DMS53 treated with DMSO at 0.1 percent for 48 hours (cell line): ENCODE measurements at regions not wholly inside any gene's neighbourhood (a gene's known extent, or its start where the extent isn't known, plus 50 kb on each side); places are given as distances from the start of the nearest gene placed in this dataset.
A peak's percentile ranks its signal among the peaks of the same experiment; 100 is the strongest.

ENCODE experiments used
- DNase-seq: peaks from one replicate; lab custom pipeline; 2025; ENCODE audit not compliant: unreplicated experiment; lab: John Stamatoyannopoulos, UW

DNA sequence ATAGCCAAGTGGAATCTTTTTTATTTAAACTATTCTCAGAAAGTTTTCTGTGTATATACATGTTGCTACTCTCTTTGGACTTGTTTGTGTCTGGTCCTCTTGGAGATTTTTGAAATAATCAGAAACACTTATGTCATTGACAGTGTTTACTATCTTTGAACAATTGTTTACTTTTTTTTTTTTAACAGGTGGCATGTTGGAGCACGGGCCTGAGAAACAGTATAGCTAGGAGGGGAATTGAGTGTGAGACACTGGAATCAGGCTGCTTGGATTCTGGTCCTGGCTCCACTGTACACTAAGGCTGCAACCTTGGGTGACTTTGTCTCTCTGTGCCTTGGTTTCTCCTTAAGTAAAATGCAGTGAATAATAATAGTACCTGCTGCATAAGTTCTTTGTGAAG is 279.6 kb downstream of the PRL start:
- peak; percentile 35 for DNase-seq

DNA sequence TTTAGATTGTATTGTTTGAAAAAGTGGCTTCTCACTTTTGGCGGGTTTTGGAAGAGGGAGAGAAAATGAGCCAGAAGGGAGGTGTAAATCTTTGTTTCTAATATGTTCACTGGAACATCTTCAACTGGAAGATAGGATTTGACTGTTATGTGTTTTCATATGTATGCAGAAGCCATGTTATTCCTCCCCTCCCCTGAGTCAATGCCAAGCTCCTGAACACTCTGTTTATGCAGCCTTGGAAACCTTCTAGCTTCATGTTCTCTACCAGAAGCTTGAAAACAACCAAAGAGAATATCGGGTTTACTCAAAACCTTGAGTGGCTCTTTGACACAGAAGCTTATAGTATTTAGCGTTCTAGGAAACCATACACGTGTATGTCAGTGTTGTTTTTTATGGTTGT is 279.1 kb downstream of the PRL start:
- DNase-seq, result no peak

DNA sequence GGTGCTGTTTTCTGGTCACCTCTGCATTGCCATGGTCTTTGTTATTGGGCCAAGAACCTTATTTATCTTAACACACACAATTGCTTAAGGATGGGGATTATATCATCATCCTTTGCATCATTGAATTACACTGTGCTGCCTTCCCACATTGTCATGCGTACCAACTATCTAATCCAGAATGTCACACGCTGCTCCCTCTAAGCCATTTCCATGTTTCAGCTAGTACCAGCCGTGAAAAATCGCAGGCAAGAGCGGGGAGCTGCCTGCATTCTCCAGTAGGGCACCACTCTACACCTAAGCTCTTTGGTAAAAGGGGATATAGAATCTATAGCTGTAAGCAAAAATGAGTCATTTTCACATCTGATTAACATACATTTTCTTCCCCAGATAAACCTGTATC is 277.0 kb downstream of the PRL start:
- no peak for DNase-seq

DNA sequence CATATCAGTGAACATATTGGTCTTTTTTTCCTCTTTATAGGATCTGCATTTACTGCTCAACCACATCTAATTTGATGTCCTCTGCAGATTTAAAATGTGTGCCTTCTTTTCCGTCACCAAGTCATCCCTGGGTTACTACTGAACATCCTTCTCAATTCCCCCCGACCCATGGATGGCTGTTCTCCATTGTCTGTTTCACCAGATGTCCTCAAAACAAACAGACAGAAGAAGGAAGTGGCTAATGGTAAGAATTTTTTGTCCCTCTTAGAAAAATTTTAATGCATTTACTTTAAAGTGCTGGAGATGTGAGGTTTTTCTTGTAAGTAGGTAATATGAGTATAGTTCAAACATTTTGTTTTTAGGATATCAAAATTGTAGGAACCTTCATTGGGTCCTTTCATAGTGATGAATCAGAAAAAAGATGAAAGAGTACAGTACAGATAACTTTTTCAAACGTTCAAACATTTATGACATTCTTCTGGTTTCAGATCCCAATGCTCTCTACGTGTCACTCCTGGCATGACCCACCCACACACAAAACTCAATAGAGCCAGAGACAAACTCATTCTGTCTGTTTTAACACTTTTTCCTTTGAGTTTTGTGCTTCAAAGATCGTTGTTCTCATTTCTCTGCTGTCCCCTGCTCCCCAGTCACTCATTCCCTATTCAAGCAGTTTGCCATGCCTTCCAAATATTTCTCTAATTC is 276.4 kb downstream of the PRL start:
- DNase-seq, result no peak

DNA sequence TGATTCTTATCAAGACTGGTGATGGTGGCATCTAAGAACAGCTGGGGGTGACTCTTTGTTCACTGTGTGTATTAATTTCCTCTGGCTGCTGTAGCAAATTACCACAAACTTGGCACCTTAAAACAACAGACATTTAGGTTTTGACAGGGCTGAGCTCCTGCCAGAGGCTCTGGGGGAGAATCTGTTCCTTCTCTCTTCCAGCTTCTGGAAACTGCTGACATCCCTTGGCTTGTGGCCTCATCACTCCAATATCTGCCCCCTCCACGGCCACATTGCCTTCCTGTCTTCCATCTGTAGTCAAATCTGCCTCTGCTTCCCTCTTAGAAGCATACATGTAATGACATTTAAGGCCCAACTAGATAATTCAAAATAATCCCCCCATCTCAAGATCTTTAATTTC is 274.9 kb downstream of the PRL start:
- no peak for DNase-seq

DNA sequence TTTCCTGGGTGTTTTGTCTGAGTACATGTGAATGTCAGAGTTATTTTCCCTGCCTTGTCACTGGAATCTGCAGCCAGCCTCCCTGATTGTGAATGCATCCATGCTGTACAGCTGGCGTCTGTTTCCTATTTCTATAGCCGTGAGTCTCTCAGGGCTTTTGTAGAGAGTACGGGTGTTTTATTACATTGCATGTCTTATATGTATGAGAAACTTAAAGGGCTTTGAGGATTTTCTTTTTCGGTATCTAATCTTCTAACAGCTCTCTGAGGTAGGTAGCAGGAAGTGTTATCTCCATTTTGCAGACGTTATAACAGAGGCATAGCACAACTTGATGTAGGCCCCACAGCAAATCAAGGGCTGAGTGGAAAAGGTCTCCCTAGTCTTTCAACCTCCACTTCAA is 272.9 kb downstream of the PRL start:
- no peak for DNase-seq

DNA sequence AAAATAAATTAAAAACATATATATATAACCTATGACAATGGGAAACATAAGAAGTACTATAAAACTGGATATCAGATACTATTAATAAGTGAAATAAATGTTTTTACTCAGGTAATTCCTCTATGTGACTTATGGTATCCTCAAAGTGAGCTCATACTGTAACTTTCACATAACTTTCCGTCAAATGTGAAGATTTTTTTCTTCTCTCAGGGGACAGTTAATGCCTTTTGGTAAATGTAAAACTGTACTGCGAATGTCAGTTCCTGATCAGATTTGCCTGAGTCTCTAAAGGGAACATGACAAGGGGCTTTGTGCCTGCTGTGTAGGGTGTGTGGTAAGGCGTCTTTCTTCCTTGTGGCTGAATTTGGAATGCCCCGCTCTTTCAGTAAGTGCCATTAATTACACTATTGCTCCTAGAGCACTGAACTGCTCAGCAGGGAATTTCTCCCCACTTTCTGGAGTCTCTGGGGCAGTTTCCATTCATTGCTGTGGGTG is 271.8 kb downstream of the PRL start:
- no peak for DNase-seq

DNA sequence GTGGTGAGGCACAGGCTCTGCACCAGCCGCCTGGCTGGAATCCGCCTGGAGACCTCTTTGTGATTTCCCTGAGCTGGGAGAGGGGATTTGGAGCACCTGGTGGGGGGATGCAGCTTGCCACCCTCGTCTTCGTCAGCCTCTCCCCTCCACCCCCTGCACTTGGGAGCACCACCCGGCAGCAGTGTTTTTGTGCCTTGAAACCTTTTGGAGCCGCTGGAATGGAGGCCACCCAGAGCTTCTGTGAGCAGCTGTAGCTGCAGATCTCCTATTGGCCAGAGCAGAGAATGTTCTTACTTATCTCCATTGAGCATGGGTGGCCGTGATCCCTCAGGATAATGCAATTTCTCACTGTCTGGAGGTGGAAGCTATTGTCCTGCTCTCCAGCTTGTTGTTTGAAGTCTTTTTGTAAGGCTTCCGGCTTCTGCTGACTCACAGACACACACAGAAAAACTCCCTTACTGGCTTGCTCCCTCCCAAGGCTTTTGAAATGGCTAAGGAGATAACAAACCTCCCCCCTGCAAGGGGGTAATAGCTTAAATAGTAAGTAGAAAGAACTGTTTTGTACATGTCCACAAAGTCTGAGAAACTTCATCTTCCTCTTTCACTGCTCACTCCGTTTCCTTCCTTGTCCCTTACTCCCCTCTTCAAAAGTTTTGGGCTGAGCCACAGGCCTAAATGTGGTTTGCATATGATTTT is 271.2 kb downstream of the PRL start:
- no peak for DNase-seq

DNA sequence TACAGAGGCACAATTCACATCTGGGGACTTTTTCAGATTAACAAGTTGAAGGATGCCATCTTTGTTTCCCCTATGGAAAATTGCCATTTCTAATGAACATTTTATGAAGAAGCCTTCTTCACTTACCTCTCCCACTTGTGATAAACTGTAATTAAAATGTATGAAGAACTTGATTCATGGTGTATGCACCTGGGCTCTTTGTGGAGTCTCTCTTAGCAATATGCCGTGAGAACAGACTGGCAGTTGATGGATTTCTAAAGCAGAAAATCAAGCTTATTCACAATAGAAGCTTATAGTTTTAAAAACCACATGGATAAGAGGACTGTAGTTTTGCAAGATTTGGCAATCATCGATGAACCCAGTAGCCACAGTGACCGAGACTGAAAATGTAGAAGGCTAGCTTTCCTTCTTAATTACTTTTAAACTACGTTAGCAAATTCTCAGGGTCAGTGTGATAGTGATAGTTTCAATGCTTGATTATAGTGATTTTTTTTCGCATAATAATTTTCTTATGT is 270.6 kb downstream of the PRL start:
- no peak for DNase-seq

DNA sequence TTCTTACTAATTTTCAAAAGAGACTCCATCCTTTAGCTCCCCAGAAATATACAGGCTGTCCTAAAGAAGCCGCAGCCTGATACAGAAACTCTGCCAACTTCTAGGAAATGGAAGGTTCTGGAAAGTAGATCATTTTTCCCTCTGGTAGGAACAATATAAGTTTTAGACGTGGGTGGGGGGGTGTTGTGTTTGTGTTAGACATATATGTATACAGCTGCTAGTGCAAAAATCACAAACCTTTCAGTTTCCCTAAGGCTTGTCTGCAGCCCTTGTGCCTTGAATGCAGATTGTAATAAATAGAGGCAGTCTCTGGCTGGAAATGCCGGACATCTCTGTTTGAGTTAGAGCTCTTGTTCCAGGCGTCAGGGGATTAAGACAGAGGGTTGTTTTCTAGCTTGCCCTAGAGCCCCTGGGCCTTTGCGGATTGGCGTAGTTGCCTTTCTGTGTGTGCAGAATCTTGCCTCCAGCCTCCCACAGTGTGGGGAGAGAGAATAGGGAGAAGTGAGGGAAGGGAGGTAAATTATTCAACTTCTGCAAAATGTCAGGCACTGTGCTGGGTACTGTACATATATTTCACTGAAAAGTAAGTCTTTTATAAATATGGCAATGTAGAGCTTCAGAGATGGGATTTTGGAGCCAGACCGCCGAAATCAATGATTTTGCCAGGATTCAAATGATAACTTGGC is 269.7 kb downstream of the PRL start:
- no peak for DNase-seq

DNA sequence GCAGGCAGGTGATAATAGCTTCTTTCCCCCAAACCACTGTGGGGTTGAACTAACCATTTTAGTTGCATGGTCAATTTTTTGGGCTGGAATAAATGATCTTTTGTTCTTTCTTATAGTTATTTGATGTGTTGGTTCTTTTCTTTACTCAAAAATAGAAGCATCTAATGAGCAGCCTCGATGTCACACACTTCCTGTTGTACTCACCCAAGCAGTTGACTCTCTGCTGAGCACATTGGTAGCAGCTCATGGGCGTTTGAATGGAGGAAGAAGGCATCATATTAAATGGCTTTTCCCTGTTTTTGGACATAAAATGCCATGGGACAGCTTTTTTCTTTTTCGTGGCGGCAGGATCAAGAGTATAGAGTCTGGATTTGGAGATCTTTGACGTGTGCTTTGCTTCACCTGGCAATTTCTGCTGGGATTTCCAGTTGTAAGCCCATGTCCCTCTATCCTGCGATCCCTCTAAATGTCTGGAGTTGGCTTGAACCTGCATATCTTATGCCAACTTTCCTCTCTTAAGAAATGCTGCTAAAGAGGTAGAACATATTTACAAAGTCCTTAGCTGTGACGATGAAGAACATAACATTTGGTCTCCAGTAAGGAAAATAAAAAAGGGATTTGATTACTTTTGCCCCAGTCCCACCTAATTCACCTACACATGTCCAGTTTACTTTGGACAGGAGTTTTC is 268.3 kb downstream of the PRL start:
- DNase-seq, result no peak

DNA sequence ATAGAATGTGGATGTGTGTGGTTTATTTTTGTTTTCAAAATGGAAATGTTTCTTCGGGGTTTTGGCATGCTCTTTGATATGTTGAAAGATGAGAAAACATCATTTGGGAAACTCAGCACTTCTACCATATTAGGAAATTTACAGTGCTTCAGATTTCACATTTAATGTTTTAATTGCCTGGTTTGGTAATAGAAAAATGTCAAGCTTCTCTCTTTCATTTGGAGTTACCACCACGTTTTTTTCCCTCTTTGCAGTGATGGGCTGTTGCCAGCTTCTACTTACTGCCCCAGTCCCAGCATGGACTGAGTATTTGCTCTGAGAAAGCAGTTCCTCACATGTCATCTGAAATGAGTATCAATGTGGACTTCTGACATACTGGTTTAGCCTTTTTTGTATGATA is 267.7 kb downstream of the PRL start:
- no peak for DNase-seq

DNA sequence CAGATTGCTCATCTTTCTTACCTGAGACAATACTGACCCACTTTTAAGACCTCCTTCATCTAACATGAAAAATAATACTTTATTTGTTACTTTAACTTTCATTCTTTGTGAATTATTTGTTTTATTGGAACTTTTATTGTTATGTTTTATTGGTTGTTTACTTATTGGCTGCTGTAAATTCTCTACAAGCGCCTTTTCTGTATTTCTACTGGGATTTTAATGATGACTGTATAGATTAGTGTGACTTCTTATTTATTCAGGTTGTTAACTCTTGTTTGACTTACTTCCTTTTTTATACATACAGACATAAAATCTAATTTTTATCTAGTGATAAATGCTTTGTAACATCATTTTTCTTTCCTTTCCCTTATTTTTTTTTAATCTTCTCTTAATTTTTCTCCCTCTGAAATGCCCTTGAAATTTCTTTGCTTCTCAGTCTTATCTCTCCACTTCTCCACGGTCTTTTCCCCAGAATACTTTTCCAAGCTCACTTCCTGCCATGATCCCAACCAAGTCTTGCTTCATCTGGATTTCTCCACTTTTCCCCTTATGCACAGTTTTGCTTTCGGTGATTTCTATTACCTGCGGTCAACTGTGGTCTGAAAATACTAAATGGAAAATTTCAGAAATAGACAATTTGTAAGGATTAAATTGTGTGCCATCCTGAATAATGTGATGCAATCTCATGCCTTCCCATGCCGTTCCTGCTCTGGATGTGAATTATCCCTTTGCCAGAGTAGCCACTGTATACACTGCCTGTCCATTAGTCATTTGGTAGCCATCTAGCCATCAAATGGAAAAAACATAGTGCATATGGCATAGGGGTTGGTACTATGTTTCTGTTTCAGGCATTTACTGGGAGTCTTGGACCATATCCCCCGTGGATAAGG is 265.9 kb downstream of the PRL start:
- DNase-seq, result no peak

DNA sequence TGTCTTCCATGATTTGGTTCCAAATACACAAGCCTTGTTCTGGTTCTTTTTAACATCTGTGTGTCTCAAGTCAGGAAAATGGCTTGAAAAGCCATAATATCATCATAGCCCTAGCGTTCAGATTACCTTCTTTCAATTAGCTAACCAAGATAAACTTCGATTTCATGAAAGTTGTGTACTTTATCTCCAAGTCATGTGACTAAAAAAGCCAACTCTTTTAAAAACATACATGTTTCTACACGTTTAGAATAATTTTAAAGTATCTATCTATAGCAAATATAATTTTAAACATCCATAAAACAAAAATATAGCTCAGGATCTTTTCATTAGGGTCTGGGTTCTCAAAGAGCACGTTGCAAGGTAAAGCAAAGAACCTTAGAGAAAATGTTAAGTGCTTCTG is 261.1 kb downstream of the PRL start:
- DNase-seq, result no peak

DNA sequence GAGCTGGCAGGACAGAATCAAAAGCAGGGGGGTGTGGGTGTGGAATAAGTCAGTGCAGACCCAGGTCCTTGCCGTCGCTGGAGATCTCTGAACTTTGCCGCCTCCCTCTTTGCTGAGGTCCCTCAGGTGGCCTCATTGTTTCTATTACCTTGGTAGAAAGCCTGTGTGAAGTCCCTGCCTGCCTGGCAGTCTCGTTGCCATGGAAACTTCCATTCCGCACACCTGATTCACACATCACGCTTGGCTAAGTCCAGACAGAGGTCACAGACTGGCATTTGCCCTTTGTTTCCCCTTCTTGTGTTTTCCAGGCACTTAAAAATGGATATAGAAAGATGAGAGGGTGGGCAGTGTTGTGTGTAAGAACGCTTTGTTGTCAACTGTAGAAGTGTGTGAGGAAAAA is 260.6 kb downstream of the PRL start:
- peak; percentile 90 for DNase-seq

DNA sequence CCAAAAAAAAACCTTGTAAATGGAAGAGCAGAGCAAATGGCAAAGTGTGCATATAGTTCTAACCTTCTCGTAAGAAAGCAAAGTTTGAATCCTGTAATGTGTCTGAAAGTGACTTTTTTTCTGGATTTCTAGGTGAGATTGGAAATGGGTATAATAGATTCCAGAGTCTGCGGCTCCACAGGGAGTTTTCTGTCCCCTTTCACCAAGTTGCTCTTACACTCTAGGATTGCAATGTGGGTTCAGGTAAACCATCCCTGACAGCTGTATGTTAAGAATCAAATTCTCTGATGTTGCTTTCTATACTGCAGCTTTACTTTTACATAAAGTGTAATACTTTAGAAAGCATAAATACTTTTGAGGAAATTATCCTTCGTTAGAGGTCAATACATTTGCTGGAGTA is 260.1 kb downstream of the PRL start:
- peak; percentile 42 for DNase-seq

DNA sequence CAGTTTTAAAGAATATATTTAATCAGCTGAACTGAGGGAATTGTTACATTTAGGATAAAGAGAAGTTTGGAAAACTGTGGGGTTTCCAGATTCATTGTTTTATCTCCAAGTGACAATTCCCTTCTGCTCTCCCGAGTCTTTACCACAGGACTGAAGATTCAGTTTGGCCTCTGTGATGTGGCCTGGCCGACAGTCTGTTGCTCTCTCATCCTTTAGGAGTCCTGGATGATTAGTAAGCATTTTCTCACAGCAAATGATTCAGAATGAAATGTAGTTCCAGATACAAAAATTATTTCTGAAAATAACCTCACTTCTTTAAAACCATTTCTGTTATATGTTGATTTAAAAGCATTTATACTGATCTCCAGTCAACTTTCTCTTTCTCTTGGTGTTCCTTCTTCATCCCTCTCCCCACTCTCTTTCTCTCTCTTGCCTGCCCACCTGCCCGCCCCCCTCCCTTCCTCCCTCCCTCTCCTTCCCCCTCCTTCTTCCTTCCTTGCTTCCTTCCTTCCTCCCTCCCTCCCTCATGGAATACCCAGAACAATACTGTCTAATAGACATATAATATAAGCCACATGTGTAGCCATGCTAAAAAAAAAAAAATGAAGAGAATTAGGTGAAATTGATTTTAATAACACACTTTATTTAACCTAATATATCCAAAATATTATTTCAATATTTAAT is 254.9 kb downstream of the PRL start:
- DNase-seq, result no peak

DNA sequence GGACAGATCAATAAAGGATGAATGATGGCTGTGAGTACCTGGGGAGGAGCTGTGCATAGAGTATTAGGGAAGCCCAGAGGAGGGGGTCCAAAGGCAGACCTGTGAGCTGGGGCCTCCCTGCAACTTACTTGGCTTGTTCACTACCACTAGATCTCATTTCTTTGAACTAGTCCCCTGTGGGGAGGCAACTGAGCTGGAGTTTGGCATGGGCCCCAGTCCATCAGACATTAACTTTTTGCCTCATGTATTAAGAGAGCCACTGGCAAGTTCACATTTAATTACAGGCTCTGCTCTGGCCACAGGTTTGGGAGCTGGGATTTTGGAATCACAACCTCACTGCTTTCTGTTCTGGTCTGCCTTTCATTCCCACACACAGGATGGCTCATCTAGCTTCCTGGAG is 254.1 kb downstream of the PRL start:
- DNase-seq, result no peak

DNA sequence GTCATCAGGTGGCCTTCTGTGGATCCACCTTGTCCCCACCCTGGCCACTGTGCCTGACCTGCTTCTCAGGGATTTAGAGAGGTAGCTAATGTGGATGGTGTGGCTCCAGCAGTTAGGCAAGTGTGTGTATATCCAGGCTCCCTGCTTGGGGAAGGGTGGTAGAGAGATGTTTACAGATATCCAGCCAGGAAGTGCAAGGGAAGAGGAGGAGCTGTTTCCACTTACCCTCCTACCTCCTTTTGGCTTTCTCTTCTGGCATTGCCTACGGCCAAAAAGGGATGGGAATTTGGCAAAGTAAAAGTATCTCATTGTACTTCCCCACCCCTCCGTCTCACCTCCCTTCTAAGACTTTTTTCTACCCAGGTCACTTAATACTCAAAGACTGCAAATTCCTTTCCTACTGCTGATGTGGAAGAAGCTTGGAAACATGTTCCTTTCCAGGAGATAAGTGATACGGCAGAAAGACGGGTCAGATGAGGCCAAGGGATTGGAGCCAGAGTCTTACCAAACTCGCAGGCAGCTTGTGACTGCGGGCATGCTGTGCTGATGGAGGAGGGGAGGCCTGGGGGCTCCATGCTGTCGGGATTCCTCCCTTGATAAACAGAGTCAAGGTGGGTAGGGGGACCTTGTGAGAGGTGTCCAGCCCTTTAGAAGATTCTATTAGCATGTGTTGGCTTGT is 253.4 kb downstream of the PRL start:
- DNase-seq, result no peak
